Anterior cingulate cortex (tissue), 58 donors: ENCODE measurements at regions not wholly inside any gene's neighbourhood (a gene's known extent, or its start where the extent isn't known, plus 50 kb on each side); places are given as distances from the start of the nearest gene placed in this dataset.
"Not testable (repeated sequence)": the region's sequence is repeated elsewhere in the genome, so short reads cannot be mapped to it uniquely, and the experiment has no call there.

ENCODE experiments used
- DNase-seq, 58 donors: peaks; one replicate each; lab custom pipeline; 2025; lab: John Stamatoyannopoulos, UW

GRCh38 chr17:14522795-14523387 lies 222.0 kb downstream of the HS3ST3B1 start:
- DNase-seq, result no peak

GRCh38 chr17:14518919-14519318 lies 218.0 kb downstream of the HS3ST3B1 start:
- not testable (repeated sequence) for DNase-seq

GRCh38 chr17:14514973-14515372 lies 214.1 kb downstream of the HS3ST3B1 start:
- DNase-seq, result no peak

GRCh38 chr17:14513835-14514234 lies 213.0 kb downstream of the HS3ST3B1 start:
- DNase-seq, result peak in 2 of 58 donors; percentile 2

GRCh38 chr17:14510136-14510535 lies 209.3 kb downstream of the HS3ST3B1 start:
- DNase-seq, result no peak

GRCh38 chr17:14508156-14508555 lies 207.3 kb downstream of the HS3ST3B1 start:
- no peak for DNase-seq

GRCh38 chr17:14506364-14506763 lies 205.5 kb downstream of the HS3ST3B1 start:
- DNase-seq, result no peak

GRCh38 chr17:14505606-14506005 lies 204.7 kb downstream of the HS3ST3B1 start:
- DNase-seq, result no peak

GRCh38 chr17:14499976-14500375 lies 199.1 kb downstream of the HS3ST3B1 start:
- no peak for DNase-seq

- no peak for DNase-seq
Observed at GRCh38 chr17:14498812-14499211, 197.9 kb downstream of the HS3ST3B1 start.

GRCh38 chr17:14494161-14494560 lies 193.3 kb downstream of the HS3ST3B1 start:
- DNase-seq, result no peak

- no peak for DNase-seq
Observed at GRCh38 chr17:14489986-14490385, 189.1 kb downstream of the HS3ST3B1 start.

- DNase-seq, result no peak
Observed at GRCh38 chr17:14488958-14489550, 188.2 kb downstream of the HS3ST3B1 start.

- no peak for DNase-seq
Observed at GRCh38 chr17:14487068-14487467, 186.2 kb downstream of the HS3ST3B1 start.

- DNase-seq, result no peak
Observed at GRCh38 chr17:14482715-14483114, 181.8 kb downstream of the HS3ST3B1 start.

GRCh38 chr17:14481664-14482063 lies 180.8 kb downstream of the HS3ST3B1 start:
- no peak for DNase-seq

- no peak for DNase-seq
Observed at GRCh38 chr17:14474591-14474990, 173.7 kb downstream of the HS3ST3B1 start.

GRCh38 chr17:14471052-14471451 lies 170.2 kb downstream of the HS3ST3B1 start:
- no peak for DNase-seq

- DNase-seq, result no peak
Observed at GRCh38 chr17:14470417-14470816, 169.5 kb downstream of the HS3ST3B1 start.

GRCh38 chr17:14469971-14470370 lies 169.1 kb downstream of the HS3ST3B1 start:
- no peak for DNase-seq

GRCh38 chr17:14468858-14469257 lies 168.0 kb downstream of the HS3ST3B1 start:
- DNase-seq, result no peak

- DNase-seq, result peak in 1 of 58 donors; percentile 25
Observed at GRCh38 chr17:14461227-14461548, 160.3 kb downstream of the HS3ST3B1 start.
